ENCODE measurements at regions not wholly inside any gene's neighbourhood (a gene's known extent, or its start where the extent isn't known, plus 50 kb on each side); places are given as distances from the start of the nearest gene placed in this dataset.

DNA sequence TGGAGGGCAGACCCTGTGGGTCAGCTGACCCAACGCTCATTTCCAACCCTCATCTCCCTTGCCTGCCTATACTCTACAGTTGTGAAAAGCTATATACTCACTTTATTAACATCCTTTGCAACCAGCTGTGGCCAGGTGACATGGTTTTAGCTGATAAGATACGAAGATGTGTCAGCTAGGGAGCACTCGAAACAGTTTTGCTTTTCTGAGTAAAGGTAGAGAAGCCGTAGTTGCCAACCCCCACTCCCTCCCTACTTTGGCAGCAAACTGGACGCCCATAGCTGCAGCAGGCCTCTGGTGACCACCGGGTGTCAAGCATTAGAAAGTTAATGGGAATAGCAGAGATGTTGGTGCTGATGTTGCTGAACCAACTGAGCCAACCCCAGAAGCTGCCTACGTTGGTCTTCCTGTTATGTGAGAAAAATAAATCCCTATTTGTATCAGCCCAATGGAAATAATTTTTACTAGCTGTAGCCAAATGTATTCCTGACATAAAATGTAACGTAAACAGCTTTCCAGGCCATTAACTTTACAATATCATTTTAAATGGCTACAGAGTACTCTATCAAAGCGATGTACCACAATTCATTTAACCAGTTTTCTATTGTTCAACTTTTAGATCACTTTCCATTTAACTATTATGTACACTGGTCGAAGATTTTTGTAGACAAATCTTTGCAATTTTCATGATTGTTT is 98.5 kb upstream of the TMCC3 start:
- no peak for DNase-seq

DNA sequence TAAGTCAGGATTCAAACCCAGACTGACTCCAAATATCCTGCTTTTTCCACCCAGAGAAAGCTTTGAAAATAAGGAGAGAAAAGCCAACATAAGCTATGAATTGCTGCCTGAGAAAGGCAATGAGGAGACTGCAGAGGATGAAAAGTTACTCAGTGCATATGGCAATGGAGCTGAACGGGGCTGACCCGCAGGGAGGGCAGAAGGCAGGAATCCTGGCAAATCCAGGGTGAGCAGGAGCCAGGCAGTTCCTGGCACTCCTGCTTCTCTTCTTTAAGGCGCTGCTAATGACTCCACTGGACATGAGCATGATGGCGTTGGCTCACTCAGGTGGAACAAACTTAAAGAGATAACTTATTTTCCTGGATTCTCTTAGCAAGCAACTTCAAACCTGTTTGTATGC is 95.2 kb upstream of the TMCC3 start:
- no peak for DNase-seq

DNA sequence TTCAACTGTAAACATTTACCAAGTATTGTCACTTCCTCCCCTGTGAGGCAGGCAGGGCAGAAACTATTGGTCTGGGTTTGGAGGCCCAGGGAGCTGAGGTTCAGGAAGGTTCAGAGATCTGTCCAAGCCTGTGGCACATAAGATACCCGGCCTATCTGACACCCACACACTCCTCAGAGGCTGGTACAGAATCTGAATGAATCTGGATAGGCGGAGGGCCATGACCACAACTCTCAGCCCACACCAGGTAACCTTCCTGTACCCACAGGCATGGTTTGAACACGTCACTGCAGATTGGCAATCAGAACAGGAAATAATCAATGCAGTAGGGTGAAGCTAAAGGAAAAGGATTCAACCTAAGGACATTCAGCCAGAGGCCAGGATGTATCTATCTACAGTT is 92.8 kb upstream of the TMCC3 start:
- peak in 1 of 5 experiments; percentile 35 for DNase-seq

DNA sequence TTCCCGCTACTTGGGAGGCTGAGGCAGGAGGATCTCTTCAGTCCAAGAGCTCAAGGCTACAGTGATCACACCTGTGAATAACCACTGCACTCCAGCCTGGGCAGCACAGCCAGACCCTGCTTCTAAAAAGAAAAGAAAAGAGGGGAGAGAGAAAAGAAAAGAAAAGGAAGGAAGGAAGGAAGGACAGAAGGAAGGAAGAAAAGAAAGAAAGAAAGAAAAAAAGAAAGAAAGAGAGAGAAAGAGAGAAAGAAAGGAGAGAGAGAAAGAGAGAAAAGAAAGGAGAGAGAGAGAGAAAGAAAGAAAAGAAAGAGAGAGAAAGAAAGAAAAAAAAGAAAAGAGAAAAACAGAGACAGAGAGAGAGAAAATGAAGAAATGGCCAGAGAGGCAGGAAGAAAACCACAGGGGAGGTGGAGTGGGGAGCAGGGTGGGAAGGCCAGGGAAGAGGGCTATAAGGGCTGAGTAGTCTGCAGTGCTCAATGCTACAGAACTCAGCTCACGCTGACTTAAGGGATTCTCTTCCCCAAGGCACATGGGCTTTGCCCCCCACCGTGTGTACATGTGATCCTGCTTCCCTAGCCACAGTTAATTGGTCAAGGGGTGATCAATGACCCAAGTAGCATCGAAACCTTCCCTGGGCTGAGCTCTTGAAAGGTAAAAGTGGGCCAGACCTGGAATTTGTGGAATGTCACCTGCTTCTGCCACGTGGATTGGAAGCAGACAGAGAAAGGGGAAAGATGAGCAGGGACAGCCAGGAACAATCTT is 90.4 kb upstream of the TMCC3 start:
- DNase-seq = no peak

- no peak for DNase-seq
Measured at GRCh38 chr12:94736820-94737219, 86.5 kb upstream of the TMCC3 start.

- no peak for DNase-seq
Measured at GRCh38 chr12:94736004-94736403, 85.6 kb upstream of the TMCC3 start.

GRCh38 chr12:94733727-94734126 is 83.4 kb upstream of the TMCC3 start:
- DNase-seq = no peak

DNA sequence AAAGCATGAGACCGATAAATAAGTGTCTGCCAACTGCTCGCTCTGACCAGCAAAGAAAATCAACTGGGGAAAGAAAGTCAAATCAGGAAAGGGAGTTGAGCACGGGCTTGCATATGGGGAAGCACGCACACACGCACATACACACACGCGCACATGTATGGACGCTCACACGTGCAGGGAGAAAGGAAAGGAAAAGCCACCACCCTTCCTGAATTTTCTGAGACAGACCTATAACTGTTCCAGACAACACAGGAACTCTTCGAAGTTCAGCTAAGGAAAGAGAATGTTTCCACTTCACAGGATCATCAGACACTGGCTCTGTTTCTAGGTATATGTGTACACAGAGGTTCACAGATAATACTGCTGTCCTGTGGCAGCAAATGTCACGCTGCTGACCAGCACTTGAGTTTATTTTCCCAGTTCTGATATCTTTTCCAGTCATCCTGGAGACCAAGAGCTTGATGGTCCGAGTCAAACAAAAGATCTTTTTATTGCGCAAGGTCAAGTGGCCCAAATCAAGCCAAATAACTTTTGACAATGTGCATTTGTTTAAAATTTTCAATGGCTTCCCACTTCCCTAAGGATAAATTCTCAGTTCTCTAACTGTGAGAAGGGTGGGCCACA is 82.1 kb upstream of the TMCC3 start:
- no peak for DNase-seq

DNA sequence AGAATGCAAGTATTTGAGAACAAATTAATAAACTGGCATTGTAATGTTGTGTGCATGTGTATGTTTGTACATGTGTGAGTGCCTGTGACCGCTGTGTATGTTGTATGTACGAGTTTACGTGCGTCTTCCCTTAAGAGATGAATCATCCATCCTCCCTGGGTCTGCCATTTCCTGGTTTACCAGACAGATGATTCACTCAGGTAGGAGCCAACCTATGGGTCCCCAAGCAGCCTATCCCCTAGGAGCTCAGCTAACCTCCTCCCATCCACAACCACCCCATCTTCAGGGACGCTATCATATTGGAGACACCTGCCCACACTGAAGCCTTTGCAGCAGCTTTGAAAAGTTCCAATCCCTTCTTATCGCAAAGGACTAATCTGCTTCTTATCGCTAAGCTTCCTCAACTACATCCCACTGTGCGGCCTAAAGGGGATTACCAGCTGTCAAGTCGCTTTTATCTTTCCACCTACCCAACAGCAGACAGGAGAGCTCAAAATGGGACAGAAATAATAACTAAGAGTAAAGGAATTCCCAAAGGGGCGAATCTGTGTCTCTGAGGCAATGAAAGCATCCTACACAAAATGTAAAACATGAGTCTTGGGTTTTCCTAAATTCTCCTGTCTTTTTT is 81.5 kb upstream of the TMCC3 start:
- no peak for DNase-seq

DNA sequence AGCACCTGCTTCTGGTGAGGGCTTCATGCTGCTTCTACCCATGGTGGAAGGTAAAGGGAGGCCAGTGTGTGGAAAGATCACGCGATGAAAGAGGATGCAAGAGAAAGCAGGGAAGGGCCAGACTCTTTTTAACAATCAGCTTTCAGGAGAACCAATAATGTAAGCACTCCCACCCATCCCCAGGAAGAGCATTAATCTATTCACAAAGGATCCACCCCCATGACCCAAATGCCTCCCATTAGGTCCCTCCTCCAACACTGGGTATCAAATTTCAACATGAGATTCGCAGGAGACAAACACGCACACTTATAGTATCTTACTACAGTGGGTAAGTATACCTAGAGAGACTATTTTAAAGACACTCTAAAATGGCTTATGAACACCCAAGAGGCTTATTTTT is 80.5 kb upstream of the TMCC3 start:
- no peak for DNase-seq

DNA sequence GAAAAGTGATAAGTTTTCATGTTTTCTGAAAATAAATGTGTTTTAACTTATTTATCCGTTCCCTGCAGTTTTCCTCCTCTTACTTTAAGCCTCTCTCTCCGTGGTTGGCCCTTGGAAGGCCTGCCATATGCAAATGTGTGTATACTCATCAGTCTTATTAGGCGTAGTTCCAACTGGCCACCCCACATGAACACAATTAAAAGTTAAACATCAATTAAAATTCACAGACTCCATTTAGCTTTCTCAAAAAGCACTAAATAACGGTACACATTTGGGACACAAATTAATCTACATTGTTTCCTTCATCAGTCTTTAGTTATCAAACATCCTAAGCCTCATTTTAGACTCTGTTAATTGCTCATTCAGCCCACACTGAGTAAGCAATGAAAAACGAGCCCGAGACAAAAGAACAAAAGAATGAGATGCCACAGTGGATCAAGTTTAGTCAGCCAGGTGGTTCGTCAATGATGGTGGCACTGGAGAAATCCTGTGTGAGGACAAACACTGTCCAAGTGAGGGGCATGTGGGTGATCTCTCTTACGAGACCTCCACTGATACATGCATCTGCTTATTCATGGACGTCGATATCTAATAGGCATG is 76.0 kb upstream of the TMCC3 start:
- no peak for DNase-seq

DNA sequence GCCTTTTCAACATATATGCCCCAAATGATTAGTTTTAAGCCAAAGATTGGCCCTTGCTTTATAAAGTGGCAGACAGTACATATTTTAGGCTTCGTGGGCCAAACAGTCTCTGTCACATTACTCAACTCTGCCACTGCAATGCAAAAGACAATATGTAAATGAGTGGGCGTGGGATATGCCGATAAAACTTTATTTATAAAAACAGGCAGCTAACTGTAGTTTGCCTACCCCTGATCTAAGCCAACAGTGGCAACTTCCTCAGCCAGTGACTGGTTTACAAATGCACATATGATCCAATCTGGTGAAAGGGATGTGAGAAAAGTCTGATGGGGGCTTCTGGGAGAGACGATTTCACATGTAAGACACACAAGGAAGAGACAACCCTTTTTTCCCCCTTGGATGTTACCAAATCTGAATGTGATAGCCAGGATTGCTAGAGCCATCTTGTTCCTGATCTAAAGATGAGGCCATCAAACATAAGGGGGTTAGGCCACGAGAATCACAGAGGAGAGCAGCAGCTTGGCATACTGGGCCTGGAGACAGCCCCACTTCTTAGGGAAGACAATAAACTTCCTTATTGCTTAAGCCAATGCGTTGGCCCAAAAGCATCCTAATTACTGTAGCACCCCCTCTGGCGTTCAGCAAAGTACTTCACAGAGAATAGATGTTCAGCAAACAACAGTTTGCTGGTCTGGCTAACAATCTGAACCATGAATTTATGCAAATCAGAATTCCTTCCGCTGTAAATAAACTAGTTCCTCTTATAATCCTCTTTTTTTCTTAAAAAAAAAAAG is 75.2 kb upstream of the TMCC3 start:
- peak in 1 of 5 experiments; percentile 2 for DNase-seq

DNA sequence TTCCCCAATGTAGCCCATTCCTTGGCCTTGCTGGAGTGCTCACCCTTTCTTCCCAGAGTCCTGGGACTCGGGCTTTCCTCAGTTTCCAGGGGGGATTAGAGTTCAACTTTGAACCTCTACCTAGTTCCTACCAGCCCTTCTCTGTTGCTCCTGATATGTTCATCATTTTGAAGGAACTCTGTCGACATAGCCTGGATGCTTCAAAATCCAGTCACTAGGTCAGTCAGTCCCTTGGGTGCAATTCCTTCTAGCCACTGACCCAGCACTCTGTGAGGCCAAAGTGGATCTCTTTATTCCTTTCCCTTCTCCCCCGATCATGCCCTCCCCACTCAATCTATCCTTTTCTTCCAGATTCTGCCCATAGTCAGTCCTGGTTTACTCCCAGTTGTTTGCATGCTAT is 72.3 kb upstream of the TMCC3 start:
- DNase-seq = no peak

DNA sequence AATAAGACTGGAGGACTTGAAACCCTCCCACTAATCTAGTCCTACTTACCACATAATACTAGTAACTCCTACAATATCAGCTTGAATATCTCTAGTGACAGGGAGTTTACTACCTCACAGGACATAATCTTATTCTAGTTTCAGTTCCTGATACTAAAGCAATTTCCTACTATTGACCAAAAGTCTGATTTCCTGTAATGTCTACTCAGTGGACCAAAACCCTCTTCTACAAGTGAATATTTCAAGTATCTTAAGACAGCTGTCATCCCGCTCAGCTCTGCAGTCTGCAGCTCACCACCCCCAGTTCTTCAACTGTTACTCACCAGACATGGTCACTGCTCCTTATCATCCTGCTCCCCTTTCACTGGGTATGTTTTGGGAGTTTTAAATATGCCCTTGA is 70.8 kb upstream of the TMCC3 start:
- no peak for DNase-seq

DNA sequence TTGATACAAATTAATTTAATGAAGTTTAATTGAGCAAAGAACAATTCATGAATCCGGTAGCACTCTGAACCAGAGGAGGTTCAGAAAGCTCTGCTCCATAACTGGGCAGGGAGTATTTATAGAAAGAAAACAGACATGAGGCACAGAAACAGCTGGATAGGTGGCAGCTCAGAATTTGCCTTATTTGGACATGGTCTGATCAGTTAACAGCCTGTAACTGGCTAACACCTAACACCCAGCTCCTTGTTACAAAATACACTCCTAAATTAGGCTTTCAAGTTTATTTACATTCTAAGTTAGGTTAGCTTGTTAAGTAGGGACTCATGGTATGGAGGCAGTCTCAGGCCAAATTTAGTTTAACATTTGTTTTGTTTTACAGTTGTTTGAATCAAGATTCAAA is 67.8 kb upstream of the TMCC3 start:
- DNase-seq = no peak

- no peak for DNase-seq
Measured at GRCh38 chr12:94717656-94718055, 67.3 kb upstream of the TMCC3 start.

GRCh38 chr12:94717108-94717507 is 66.8 kb upstream of the TMCC3 start:
- no peak for DNase-seq

DNA sequence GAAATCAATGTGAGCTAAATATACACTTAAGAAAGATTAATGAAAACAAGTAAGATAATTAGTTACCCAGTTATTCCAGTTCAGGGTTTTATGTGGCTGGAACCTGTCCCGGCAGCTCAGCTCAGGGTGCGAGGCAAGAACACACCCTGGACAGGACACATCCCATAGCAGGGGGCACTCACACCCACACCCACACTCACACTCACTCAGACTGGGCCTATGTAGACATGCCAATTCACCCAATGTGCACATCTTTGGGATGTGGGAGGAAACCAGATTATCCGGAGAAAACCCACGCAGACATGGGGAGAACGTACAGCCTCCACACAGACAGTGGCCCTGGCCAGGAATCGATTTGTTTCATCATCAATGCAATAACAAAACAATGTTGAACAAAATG is 66.0 kb upstream of the TMCC3 start:
- no peak for DNase-seq

- no peak for DNase-seq
Measured at GRCh38 chr12:94714378-94715114, 64.2 kb upstream of the TMCC3 start.

DNA sequence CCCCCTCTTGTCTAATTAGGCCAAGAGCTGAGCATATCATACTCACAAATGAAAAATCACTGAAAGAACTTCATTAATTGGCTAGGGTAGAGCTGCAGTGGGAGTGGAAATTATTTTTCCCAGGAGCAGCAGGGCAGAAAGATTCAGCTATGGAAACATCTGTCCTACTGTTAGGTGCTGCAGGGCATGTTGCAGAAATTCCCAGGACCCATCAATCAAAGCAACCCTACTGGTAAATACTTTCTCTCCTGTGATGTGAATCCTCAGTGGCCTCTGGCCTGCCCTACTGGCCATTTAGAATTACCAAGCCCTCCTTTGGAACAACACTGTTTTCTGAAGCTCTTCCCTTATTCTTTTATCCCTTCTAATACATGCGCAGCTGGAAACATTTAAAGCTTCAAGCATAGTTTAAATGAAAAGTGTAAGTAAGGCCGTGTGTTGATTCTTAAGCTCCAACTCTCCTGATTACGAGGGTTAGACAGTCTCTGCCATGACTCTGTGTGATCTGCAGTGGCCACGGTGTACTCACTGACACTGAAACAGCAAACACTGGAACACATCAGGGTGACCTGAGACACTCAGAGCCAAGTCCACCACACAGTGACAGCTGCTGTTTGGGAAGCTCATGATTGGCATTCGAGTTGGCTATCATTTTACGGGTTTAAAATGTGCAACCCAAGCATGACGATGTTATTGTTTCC is 62.6 kb upstream of the TMCC3 start:
- DNase-seq = no peak

DNA sequence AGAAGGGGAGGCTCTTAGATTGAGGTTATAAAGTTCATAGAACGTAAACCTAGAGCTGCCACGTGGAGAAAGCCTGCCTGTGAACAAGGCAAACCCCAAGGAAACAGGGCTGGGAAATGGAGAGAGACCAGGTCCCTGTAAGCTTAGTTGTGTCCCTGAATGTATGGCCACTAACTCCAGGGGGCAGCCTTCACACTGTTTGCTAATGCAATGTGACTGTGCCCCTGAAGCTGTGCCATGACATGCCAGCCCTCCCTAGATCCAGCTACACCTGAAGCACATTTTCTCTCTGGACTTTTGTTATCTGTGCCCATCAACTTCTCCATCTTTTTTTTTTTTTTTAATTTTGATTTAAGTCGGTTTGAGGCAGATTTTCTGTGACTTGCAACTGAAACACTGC is 60.6 kb upstream of the TMCC3 start:
- peak in 1 of 5 experiments; percentile 38 for DNase-seq

All from T-helper 2 cell (primary cell).